ENCODE measurements at regions not wholly inside any gene's neighbourhood (a gene's known extent, or its start where the extent isn't known, plus 50 kb on each side); places are given as distances from the start of the nearest gene placed in this dataset.

DNA sequence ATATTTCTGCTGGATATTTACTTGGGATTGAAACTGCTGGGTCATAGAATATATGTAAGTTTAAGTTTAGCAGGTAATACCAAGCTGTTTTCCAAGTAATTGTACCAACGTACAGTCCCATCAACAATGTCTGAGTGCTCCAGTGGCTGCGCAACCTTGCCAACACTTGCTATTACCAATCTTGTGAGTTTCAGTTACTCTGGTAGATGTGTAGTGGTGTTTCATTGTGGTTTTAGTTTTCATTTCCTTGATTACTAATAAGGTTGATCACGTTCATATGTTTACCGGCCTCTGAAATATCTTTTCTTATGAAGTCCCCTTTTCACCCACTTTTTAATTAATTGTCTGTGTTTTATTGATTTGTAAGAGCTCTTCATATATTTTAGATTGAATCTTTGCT lies 370.6 kb upstream of the CADM1 start:
- TF ChIP-seq, protein P1, sequence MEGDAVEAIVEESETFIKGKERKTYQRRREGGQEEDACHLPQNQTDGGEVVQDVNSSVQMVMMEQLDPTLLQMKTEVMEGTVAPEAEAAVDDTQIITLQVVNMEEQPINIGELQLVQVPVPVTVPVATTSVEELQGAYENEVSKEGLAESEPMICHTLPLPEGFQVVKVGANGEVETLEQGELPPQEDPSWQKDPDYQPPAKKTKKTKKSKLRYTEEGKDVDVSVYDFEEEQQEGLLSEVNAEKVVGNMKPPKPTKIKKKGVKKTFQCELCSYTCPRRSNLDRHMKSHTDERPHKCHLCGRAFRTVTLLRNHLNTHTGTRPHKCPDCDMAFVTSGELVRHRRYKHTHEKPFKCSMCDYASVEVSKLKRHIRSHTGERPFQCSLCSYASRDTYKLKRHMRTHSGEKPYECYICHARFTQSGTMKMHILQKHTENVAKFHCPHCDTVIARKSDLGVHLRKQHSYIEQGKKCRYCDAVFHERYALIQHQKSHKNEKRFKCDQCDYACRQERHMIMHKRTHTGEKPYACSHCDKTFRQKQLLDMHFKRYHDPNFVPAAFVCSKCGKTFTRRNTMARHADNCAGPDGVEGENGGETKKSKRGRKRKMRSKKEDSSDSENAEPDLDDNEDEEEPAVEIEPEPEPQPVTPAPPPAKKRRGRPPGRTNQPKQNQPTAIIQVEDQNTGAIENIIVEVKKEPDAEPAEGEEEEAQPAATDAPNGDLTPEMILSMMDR (IDR thresholded peaks at IDR 0.05; ENCODE audit: low read length): no peak
- no peak for TF ChIP-seq EZH2 (IDR thresholded peaks at IDR 0.05; ENCODE audit: borderline replicate concordance, low read length)

All from OCI-LY1 (cell line).